Posterior cingulate gyrus (tissue), 11 donors: ENCODE measurements at regions not wholly inside any gene's neighbourhood (a gene's known extent, or its start where the extent isn't known, plus 50 kb on each side); places are given as distances from the start of the nearest gene placed in this dataset.
"Not testable (repeated sequence)": the region's sequence is repeated elsewhere in the genome, so short reads cannot be mapped to it uniquely, and the experiment has no call there.

Experiments used
- DNase-seq, 10 donors: peaks; one replicate each; pipeline versions ENCODE4 v3.0.0 to v3.0.0-alpha.2; 2020 to 2021; ENCODE audit warnings: mixed read lengths in 3 of 10
- intact Hi-C: fragments of 100-400 bp; cut with DNase I; formaldehyde crosslinking; loops from one replicate; pipeline ENCODE4 v1.15.1; 2023

DNA sequence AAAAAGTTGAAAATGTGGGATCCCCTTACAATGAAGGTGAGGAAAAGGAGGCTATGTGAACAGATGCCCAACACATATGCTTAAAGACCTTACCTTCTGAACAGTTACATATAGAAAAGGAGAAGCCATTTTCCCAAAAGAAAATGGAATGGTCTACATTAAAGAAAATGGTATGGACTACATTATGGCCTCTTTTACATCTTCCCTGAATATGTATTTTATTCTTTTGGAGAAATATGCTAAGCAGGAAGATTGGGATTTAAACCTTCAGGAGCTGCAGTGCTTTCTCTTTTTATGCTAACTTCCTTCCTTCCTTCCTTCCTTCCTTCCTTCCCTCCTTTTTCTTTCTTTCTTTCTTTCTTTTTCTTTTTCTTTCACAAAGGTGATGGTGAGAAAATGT lies 155.4 kb downstream of the SEC23IP start:
- intact Hi-C loops: no loop called here
- DNase-seq: no peak

DNA sequence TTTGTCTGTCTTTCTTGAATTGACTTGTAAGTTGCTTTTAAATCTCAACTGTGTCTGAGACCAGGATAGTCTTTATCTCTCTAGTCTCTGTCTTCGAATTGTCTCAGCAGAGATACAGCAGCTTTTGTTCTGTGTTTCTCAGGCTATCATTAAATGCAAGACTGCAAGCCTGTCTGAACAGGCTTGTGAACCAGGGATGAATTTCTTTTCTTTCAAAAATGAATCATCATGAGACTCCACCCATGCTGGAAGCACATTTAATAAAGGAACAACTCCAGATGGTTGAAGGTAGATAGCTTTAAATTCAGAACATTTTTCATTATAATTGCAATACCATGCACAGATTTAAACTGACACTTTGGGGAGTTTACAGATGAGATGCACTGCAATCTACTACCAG lies 155.9 kb downstream of the SEC23IP start:
- DNase-seq: no peak
- intact Hi-C loops: no loop called here

DNA sequence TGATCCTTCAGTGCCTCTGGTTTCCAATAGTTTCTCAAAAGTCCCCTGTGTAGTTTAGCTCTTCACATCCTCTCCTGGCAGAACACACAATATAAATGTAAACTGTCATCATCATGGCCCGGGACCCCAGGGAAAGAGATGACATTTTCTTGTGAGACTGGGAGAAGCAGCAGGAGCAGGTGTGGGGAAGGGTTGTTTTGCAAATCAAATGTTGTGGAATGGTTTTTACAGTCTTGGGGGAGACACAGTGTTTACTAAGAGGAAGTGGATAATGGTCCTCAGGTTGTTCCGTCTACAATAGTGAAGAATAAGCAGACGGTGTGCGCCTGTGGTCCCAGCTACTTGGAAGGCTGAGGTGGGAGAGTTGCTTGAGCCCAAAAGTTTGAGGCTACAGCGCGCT lies 159.1 kb downstream of the SEC23IP start:
- intact Hi-C loops: no loop called here
- DNase-seq: no peak

DNA sequence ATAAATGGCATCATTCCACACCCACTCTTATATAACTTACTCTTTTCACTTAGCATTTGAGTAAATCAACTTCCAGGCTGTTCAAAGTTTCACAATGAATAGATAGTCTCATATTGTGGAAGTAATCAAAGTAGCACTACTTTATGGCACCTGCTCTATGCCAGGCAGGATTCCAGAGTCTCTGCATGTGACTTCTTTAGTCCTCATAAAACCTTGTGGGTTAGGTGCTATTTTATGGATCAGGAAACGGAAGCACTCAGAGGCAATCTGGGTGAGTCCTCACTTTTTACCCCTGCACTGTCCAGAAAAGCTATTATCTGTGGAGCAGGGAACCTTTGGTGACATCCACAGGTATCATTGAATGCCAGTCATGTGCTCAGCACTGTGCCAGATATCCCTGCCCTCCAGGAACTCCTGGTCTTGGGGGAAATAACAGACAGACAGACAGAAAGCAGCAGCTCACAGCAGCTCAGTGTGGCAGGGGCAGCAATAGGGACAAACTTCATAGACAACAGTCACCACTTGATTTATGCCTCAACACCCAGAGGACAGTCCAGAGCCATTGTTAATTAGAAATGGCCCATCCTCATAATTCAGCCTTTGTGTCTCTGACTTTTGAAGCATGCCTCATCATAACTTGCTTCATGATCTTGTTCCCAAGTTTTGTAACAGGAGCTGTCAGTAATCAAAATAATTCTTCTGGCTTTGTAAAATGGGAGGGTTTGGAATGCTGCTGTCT lies 160.6 kb downstream of the SEC23IP start:
- intact Hi-C loops: no loop called here
- no peak for DNase-seq

DNA sequence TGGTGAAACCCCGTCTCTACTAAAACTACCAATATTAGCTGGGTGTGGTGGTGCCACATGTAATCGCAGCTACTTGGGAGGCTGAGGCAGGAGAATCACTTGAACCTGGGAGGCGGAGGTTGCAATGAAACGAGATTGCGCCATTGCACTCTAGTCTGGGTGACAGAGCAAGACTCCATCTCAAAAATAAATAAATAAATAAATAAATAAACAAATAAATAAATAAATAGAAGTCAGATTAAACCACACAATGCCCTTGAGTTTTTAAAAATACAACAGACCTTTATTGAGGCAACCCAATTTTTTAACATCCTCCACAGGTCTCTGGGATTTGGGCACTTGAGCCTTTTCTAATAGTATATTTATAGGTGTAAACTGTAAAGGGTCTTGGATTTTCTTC lies 167.3 kb downstream of the SEC23IP start:
- intact Hi-C loops, DNase-seq: not testable (repeated sequence)

DNA sequence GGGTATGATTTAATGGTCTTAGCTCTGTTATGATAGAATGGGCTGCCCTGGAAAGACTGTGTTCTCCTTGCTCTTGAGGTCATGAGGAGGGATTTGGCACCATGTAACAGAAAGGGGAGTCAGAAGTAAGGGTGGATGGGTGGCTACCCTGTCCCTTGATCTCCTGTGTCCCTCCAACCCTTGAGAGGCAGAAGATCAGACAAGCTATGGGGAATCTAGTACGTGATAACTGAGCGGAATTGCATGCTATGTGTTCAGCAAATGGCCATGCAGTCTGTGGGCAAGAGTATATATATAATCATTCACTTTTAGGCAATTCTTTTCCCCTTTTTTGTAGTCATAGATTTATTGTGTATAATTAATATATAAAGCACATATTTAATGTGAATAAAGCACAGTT lies 174.9 kb downstream of the SEC23IP start:
- intact Hi-C loops: no loop called here

DNA sequence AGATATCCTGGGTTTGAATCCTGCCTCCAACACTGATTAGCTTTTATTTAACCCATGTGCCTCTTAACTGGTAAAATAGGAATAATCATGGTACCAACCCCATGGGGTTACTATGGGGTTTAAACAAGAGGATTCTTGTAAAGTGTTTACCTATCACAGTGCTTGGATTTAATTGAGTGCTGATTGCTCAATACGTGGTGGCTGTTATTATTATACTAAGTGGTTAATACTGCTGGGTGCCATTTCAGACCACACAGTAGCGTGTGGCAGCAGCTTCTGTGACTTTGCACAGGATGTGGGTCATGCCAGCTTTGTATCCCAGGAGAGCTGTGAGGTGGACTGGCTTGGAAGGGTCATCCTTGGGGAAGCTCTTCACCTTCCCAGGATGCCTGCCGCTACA lies 177.2 kb downstream of the SEC23IP start:
- intact Hi-C loops: no loop called here

More for the DNA sequence above, 174.9 kb downstream of the SEC23IP start:
- DNase-seq: no peak

DNA sequence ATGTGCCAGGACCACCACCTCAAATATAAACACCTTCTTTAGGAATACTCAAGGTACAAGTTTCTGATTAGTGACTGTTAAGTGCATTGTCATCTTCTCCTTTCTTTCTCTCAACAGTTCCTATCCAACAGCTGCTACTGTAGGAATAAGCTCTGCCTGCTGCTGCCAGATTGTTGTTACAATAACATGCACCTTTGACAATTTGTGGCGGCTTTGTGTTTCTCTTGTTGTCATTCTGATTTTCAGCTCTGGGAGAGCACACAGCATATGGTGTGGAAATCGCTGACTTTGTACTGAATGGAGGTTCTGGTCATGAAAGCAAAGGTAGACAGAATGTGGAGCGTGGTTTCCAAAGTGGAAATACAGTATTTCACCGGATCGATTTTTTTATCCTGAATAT lies 182.8 kb downstream of the SEC23IP start:
- intact Hi-C loops: no loop called here
- DNase-seq: no peak

More for the DNA sequence above, 177.2 kb downstream of the SEC23IP start:
- no peak for DNase-seq

DNA sequence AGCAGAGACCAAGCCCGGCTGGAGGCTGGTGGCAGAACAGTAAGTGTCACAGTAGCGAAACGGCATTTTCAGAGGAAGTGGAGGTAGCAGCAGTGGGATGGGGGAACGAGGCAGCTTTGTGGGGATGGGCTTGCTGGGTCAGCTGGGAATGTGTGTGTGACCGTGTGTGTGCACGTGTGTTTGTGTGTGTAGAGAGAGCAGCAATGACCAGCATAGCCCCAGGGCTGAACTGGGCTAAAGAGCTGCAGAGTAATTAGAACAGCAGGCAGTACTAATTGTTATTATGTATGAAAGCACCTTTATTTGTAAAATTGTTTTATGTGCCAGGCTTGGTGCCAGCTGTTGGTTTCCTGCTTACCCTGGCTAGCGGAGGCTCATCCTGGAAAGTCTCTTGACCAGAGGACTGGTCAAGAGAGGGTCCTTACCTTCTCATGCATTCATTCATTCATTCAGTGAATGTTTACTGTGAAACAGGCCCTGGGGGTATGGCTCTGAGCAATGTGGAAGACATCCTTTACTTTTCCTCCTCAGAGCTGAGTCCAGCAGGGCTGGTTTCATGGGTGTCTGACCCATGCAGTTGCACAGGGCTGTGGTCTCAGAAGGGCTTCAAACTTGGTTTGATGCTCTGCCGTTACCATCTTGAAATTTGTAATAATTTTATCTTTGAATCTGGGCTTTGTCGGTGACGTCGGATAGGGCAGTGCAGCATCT lies 184.6 kb downstream of the SEC23IP start:
- no peak for DNase-seq
- intact Hi-C loops: no loop called here

DNA sequence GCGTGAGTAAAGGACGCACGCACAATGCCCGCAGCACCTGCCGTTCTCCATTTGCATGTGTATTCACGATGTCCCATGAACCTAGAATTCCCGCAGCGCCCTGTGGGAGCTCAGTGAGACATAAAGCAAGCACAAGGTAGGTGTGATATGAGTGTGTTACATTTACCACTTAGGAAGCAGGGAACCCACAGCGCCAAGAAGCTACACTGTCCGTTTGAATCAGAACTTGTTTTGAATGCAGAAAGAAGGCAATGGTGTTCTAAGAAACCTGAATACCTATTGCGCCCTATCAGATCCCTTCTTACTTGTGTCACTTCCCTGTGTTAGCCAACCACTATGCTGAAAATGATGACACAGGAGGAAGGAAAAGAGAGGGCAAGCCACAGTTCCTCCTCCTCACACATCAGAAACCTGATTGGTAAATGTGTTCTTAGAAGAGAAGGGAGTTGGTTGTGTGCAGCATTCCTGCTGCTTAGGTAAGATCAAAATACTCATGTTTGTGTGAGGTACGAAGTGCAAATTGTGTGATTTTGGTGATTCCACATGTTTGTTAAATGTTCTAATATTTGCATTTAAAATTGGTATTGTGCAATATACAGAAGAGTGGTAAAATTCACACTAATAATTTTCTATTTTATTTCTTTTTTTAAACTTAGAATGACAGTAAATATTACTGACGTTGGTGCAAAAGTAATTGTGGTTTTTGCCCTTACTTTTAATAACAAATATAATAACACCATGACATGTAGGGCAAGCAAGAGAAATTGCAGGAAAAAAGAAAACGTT lies 185.4 kb downstream of the SEC23IP start:
- intact Hi-C loops: no loop called here
- DNase-seq: no peak

DNA sequence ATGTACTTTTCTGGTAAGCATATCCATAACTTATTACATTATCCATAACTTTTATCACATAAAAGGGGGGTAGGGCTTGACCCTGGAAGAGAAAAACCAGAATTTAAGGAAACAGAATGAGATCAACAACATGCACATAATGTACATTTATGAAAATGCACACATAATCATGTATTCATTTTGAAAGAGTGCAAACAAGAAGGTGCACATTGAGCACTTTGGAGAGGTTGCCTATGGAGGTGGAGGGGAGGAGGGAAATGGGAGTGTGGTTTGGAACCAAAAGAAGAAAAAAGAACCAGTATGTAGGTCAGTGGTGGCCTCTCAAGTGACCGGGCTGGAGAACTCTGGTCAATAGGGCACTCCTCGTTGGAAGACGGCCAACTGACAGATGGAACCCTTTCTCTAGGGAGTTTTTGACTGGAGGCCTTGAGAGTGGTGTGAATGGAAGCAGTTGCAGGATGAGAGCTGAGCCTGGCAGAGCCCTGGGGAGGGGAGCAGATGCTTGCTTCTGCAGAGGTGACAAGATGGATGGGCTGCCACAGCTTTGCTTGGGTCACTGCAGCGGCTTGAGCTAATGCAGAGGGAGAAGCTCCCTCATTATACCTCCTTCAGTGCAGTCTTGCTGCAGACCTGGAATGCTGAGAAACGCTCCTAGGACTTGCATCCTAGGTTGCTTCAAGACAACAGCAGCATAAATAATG lies 192.7 kb downstream of the SEC23IP start:
- DNase-seq: no peak
- intact Hi-C loops: no loop called here

DNA sequence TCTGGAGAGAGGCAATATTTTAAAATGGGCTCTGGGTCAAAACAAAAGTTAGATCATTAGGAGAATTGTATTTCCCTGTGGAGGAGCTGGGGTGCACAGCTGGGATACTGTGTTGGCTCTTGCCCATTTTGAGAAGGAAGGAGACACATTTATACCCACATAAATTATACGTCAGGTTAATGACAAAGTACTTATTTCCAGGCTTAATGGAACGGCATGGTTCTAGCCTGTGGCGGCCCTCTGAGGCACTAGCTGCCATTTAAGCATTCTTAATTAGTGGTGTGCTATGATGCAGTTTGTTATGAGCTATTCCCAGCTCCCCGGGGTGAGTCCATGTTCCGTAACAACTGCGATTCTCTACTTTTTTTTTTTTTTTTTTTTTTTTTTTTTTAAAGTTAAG lies 193.5 kb downstream of the SEC23IP start:
- no peak for DNase-seq
- intact Hi-C loops: no loop called here

DNA sequence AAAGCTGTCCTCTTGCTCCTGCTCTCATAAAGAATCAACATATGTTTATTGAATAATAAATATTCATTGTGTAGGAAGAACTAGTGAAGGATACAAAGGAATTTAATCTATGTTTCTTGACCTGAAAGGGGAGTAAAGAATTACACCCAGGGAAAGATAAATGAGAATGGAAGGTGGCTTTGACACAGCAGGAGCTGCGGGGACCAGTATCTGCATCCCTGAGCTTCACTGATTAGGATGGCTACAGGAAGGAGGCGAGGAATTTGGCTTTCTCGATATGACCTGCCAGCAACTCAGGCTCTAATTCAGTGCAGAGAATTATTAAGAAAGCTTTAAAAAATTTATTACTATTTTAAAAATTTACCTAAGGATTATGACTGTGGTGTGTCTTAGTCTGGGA lies 194.6 kb downstream of the SEC23IP start:
- intact Hi-C loops: no loop called here
- DNase-seq: no peak

DNA sequence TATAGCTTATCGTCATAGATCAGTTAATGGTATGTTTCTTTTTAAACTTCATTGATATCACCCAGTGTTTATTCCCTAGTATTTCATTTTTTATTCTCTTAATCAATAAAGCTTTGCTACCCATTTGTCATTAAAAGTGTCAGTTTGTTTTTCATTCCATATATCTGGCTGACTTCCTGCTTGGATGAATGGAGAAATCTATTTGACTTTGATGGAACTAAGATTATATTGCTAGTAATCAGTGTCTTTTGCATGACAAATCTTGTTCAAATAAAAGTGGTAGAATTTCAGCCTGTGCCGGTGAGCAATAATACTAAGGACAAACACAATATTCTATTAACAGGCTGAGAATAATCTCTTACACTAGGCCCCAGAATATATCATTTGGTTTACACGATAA lies 203.3 kb downstream of the SEC23IP start:
- intact Hi-C loops: no loop called here

DNA sequence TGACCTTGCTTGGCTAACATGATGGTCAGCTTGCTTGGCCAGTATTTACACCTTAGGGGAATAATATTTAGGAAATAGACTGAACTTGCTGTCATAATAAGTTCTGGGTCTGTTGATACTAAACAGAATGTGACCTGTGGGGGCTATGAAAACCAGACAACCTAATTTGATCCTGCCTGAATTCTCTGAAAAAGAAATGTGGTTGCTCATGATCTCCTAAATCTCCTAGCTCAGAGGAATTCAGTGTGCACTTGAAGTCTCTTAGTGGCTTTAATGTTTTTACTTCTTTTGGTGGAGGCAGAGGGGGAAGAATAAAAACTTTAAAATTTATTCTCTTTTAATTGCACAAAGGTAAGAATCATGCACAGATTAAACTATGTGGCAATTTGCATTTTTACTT lies 205.2 kb downstream of the SEC23IP start:
- no peak for DNase-seq
- intact Hi-C loops: no loop called here

More for the DNA sequence above, 203.3 kb downstream of the SEC23IP start:
- DNase-seq: no peak

DNA sequence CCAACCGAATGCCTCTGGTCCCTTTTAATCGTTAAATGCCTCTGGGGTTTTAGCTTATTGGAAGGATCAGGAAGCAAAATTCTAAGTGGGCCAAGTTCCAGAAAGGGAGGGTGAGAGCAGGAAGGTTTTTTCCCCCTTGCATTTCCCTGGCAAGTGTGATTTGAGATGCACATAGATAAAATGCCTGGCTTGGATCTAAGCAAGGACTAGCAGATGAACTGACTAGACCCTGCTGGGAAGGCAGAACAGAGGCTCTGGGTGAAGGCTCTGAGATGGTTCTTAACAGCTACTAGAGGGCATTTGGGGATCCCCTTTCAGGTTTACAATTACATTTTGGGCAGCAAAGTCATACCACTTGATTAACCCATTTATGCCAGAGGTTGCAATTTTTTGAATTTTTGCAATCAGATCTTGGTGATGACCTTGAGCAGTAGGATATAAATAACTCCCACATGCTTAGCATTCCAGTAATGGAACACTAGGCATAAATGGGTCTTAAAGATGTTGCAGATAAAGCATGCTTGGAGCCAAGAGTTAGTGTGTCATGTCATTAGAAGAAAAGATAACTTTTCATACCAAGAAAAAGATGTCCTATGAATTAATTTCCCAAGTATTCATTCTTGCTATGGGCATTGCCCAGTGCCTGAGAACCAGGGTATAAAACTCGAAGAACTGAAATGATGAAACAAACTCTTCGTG lies 205.9 kb downstream of the SEC23IP start:
- intact Hi-C loops: no loop called here
- DNase-seq: no peak

DNA sequence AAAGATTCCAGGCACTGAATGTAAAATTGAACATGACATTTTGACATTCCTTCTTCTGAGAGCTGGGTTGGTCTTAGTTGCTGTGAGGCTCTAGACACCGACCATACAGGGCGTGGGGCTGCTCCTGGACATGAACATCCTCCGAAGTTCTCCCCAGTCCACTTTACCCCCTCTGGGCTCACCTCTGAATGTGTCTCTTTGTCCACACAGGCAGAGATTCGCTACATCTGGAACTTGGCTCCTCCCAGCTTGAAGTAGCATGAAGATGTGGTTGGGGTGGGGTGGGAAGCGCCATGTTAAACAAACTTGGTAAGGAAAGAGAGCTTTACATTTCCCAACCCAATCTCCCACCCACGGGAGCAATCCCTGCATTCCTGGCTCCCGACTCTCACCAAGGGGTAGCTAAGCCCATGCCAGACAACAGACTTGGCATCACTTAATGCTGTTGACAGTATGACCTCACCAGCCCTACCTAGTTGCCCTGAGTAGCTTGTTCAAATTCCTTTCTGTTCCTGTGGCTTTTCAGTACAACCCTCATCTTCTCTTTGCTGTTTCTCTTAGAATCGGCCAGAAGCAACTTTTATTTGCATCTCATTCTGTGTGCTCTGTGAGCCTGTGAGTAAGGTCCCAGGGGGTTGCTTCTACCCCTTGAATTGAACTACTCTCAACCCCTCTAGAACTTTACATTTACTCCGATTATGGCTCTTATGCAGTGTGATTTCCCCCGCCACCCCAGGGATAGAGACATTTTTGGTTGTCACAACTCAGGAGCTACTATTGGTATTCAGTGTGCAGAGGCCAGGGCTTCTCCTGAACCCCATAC lies 211.4 kb downstream of the SEC23IP start:
- intact Hi-C loops: no loop called here
- DNase-seq: no peak

DNA sequence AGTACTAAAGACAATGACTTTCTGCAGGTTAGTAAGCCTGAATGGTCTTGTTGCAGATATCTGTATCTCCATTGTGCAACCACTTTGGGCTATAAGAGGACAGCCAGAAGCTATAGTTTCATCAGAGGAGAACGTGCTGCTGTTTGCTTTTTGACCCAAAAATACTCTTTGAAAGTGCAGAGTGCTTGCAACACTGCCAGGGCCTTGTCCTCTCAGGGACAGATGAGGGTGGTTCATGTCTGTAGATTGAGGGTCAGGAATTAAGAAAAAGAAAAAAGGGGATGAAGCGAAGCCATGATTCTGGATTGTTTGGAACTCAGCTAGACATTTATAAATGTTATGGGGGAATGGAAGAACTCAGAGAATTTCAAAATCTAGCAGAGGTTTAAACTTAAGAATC lies 212.5 kb downstream of the SEC23IP start:
- DNase-seq: no peak
- intact Hi-C loops: no loop called here

DNA sequence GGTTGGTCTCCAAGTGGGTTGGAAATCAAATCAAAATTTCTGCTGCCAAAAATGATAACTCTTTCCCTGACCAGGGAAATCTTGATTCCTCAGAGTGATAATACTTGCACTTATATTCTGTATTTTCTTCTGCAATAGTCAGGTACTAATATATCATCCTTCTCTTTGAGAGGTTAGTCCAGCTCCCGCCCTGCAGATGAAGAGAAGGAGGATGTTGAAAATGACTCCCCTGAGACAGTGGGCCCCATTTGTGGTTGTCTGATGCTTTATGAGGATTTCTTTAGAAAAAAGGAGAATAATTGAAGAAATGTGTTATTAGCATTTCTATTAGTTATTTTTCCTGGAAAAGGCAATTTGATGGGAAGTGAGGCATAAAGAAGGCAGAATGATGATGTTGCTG lies 213.0 kb downstream of the SEC23IP start:
- no peak for DNase-seq
- intact Hi-C loops: no loop called here
